HCEC 1CT (cell line): ENCODE measurements at regions not wholly inside any gene's neighbourhood (a gene's known extent, or its start where the extent isn't known, plus 50 kb on each side); places are given as distances from the start of the nearest gene placed in this dataset.

ENCODE experiments used
- DNase-seq: peaks from one replicate; pipeline ENCODE4 v3.0.0-alpha.2; 2017

DNA sequence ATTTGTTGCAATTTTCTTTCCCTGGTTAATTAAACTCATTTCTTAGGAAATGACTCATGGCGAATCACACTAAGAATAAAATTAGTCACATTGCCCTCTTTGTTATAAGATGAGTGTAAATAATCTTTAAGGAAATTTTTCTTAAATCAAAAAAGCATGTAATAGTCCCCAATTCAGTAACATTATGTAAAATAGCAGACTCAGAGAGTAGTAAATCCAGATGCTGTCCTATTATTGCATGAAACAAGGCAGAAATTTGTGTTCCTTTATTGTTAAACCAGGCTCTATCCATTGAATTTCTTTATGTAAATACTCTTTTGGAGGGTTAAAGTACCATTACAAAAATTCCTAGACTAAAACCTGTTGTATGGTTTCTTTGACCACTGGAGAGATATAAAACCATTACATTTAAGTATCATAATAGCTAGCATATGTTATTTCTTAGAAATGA, 154.5 kb upstream of the C1orf87 start:
- DNase-seq, result no peak

DNA sequence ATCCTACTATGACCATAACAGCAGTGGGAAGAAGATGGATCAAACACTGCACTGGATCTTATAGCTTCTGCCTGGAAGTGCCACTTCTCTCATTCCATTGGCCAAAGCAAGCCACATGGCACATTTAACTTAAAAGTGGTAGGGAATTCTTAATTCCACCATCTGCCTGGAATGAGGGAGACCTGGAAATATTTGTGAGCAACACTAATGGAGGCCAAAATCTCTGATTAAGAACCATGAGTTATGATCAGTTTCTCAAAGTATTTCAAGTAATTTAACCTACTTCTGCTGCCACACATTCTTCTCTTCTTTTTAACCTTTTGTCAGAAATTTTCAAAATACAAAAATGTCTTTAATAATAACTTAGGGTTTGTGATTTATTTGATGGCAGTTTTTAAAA, 154.0 kb upstream of the C1orf87 start:
- no peak for DNase-seq

DNA sequence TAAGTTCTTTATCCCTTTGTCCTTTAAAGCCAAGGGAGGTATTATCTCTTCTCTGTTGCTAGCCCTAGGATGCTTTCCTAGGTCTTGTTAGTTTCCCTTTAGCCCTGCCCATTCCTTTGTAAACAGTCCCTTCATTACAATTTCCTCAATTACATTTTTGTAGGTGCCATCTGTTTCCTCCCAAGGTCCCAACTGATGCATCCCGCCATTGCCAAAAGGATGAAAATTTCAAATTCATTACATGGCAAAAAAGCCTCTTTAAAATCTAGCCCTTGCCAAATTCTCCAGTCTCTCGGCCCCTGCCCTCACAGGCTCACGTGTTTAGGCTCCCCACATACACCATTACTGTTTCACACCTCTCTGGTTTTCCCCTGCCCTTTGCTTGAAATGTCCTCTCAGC, 151.9 kb upstream of the C1orf87 start:
- DNase-seq, result no peak

GRCh38 chr1:60224523-60224922, 151.0 kb upstream of the C1orf87 start:
- DNase-seq, result no peak

DNA sequence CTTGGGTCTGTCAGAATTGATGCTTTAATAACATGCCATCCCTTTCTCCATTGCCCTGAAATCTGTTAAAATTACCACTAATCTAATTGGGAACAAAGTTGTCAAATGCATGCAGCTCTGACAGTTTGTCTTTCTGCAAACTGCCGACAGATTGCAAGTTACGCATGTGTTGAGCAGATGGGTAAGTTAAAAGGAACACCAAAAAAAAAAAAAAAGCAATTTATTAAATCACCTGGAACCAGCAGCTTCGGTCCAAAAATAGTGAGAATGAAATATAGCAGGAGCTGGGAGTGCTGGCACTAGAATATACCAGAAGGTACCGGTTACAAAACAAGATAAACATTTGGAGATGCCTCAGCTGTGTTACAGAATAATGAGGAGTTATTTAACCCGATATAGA, 149.6 kb upstream of the C1orf87 start:
- no peak for DNase-seq

DNA sequence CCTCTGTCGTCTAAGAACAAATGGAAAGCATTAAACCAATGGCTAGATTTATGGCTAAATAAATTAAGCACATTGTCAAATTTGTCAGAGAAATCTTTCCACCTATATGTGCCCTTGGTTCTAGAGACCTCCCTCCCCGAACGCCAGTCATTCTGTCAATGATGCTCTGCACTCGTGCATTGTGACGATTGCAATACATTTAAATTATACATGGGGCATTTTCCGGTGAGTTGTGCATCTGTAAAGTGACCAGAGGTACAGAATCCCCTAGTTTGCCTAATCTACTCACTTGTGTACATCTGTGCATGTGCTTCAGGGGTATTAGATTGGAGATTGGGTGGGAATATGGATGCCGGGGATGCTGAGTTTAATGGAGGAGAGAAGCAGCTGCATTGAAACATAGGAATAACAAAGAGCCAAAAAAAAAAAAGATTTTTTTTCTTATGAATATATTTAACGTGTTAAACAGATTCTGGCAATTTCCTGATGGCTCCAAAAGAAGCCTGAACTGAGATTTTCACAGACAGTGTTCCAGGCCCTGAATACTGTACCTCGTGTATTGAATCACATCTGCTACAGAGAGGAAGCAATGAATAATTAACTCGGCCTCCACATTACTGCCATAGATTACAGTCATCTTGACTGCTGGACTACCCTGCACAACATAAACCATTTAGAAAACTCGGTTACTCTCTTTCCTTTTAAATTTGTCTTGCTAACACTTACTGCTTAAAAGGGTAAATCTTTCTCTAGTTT, 149.0 kb upstream of the C1orf87 start:
- no peak for DNase-seq

DNA sequence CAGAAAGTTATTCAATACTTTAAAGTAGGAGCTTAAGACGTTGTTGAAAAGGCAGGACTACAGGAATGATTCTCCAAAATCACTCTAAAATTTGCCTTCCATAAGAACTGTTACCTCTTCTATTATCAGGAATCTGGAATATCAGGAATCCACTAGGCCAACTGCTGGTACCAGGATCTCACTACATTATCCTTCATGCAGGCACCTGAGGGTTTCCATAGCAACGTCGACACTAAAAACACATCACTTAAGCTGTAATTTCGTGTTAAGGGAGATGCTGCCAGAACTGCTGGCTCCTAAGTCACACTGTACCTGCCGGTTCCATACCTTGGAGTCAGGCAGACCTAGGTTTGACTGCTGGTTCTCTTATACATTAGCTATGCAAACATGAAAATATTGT, 139.7 kb upstream of the C1orf87 start:
- DNase-seq, result no peak

DNA sequence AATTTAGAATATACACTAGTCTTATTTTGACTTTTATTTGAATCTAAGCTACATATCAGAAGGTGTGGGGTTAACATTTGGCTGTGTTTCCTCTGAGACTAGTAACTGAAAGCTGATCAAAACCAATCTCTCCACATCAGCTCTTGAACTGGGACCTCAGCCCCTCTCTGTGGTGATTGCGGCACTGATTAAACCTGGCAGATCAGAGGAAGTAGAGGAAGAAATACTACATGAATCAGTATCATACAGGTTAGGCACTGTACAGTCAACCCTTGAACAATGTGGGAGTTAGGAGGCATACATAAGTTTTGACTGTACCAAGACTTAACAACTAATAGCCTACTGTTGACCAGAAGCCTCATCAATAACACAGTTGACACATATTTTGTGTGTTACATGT, 122.5 kb upstream of the C1orf87 start:
- DNase-seq, result no peak

GRCh38 chr1:60185684-60186083, 112.1 kb upstream of the C1orf87 start:
- DNase-seq, result no peak

DNA sequence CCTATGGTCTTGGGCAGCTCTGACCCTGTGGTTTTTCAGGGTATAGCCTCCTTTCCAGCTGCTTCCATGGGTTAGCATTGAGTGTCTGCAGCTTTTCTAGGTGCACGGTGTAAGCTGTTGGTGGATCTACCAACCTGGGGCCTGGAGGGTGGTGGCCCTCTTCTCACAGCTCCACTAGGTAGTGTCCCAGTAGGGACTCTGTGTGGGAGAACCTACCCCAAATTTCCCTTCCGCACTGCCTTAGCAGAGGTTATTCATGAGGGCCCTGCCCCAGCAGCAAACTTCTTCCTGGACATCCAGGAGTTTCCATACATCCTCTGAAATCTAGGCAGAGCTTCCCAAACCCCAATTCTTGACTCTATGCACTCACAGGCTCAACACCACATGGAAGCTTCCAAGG, 111.0 kb upstream of the C1orf87 start:
- no peak for DNase-seq

GRCh38 chr1:60173729-60174505, 100.3 kb upstream of the C1orf87 start:
- DNase-seq, result no peak

GRCh38 chr1:60173006-60173405, 99.4 kb upstream of the C1orf87 start:
- no peak for DNase-seq

DNA sequence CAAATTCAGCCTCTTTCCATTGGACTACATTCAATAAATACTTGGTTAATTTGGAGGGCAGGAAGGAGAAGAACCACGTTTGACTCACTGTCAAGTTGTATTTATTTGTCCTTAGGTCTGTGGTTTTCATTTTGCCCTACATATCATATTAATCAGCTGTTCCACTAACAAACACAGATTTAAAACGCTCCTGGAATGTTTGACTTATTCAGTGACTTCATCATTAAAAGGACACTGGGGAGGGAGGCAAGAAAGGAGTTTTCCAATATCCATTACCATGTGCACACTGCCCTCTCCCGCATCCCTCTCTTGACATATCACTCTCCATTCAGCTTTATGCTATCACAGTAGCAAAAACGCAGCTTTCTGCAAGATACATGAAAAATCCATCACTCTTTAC, 98.2 kb upstream of the C1orf87 start:
- DNase-seq, result no peak

DNA sequence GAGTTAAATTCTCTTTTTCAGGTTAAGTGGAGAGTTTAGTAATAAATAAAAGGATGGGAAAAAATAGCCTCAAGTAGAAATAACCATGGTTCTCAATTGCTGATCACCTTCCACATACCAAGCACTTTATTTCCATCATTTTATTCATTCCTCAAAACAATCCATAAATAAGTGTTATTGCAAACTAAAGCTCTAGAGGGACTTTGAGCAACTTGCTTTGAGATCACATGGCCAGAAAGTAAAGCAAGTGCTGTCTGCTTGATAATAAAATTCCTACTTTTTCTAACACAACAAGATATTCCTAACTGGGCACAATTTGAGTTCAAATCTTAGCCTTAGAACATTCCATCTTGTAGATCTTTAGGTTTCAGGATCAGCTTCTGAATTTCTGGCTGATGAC, 97.1 kb upstream of the C1orf87 start:
- no peak for DNase-seq

DNA sequence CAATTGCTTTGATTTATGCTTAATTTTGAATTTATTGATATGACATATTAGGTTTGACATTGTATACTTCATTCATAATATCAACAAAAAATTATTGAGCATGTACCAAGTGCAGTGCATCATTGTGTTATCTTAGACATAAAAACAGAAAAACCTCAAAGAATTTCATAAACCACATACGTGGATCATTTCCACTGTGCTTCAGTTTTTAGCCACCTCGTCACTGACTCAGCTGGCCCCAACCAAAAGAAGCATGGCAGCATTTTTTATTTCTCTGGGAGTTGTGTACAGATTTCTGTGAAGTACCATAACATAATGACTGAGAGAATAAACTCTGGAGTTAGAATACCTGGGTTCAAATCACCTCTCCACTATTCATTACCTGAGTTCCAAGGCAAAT, 95.6 kb upstream of the C1orf87 start:
- no peak for DNase-seq

DNA sequence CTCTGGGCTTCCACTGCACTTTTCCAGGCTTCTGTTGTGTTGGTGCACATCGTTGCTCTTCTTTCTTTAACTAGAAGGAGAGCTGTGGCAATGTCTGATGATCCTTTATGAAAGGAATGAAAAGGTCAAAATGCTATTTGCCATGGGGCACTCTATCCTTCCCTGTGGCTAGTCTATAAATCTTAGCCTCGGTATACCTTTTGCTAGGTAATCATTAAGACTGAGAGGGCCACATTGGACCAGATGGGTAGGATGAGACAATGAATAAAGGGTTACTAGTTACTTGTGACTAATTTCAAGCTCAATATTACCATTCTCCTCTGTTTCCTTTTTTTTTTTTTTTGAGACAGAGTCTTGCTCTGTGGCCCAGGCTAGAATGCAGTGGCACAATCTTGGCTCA, 89.4 kb upstream of the C1orf87 start:
- DNase-seq, result no peak

GRCh38 chr1:60160141-60160540, 86.6 kb upstream of the C1orf87 start:
- no peak for DNase-seq

DNA sequence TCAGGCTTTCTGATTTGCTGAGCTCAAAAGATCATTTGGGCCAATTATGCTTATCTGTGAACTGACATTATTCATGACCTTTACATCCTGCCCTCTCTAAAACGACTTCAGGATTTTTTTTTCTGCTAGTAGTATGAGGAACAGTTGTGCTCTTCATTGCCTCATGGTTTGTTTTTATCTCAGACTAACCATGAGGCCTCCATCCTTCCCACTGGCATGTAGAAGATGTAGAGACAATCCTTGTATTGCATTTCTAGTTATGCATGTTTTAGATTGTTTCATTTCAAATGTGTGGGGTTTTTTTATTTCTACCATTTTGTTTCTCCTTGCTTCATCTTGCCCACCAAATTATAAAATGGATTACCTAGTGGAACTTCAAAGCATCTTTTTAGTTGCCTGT, 82.8 kb upstream of the C1orf87 start:
- DNase-seq, result no peak

DNA sequence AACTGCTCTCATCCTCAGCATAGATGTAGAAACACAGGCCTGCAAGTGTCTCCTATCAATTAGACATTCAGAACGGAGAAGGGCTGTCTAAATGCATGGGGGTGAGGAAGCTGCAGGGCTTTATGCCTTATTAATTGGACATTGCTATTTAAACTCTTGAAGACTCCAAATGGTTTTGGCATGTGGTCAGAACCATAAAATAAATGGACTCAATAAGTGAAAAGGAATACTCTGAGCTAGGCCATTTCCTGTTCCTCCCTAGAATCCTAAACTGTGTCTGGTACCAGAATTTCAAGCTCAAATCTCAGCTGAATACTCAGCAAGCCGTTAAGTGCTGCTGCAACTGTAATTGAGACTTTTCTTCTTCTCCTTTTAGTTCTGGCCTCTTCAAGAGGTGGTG, 80.4 kb upstream of the C1orf87 start:
- no peak for DNase-seq

GRCh38 chr1:60152891-60153290, 79.3 kb upstream of the C1orf87 start:
- no peak for DNase-seq

DNA sequence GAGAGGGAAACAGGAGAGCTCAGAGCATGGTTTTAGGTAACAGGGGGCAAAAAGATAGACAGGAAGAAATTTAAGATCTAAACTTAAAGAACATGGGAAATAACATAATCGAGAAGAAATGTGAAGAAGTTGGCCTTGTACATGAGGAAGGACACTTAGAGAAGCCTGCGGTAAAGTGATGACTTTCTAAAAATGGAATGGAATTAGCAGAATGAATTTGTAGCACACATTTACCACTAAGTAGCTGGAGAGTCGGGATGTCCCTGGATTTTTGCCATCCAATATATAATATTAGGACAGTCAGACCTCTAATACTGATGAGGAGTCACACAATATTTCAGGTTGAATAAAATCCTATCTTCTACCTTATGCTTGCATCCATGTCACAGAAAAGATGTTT, 77.7 kb upstream of the C1orf87 start:
- DNase-seq, result no peak

GRCh38 chr1:60149251-60149650, 75.7 kb upstream of the C1orf87 start:
- DNase-seq, result no peak

GRCh38 chr1:60146884-60147283, 73.3 kb upstream of the C1orf87 start:
- no peak for DNase-seq

- DNase-seq, result no peak
These were observed 72.2 kb upstream of the C1orf87 start for GRCh38 chr1:60145771-60146170.

DNA sequence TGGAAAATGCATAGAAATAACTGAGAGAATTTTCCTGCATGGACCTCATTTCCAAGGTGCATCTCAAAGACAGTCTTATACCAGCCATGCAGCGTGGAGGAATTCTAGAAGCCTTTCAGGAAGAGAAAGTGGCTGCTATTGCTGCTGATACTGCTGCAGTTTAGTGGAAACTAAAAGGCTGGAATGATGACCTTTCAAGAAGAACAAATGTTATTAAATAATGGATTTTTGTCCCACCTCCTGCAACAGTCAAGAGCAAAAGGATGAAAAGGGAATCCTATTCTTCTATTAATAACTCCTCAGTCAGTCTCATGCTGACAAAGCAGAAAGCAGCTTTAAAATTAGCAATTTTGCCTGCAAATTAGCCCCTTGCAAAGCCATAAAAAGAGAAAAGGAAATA, 68.2 kb upstream of the C1orf87 start:
- DNase-seq, result no peak
